ENCODE measurements at regions not wholly inside any gene's neighbourhood (a gene's known extent, or its start where the extent isn't known, plus 50 kb on each side); places are given as distances from the start of the nearest gene placed in this dataset.

DNA sequence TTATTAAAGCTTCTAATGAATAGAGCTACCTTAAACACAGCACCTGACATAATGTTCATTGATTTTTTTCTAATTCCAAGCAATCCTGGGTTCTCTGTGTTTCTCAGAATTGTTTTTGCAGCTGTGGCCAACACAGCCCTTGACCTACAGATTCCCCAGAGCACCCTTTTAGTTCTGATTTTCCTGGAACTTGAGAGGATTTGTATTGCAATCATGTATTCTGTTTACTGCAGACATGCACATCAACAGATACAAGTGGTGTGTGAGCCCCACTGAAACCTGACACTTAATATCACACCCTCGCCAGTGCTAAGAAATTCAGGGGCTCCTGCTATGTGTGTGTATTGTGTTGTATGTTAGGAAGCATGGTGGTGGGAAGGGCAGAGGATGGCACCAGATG lies 344.2 kb upstream of the POM121L12 start:
- no peaks in the 10 kb centered on the region for H3K4me1 Mint-ChIP-seq (ENCODE audit: low read depth)
- no peaks in the 10 kb centered on the region for H3K36me3 Mint-ChIP-seq (ENCODE audit: low read depth)
- H3K27me3 Mint-ChIP-seq (ENCODE audit: low read depth) = no peaks in the 10 kb centered on the region
- no peaks in the 10 kb centered on the region for H3K9me3 Mint-ChIP-seq (ENCODE audit: low read depth)
- no peak for DNase-seq (ENCODE audit: low spot score)
- H3K27ac Mint-ChIP-seq (ENCODE audit: unreplicated experiment) = no peak overlapping the region
- TF ChIP-seq, protein P1, sequence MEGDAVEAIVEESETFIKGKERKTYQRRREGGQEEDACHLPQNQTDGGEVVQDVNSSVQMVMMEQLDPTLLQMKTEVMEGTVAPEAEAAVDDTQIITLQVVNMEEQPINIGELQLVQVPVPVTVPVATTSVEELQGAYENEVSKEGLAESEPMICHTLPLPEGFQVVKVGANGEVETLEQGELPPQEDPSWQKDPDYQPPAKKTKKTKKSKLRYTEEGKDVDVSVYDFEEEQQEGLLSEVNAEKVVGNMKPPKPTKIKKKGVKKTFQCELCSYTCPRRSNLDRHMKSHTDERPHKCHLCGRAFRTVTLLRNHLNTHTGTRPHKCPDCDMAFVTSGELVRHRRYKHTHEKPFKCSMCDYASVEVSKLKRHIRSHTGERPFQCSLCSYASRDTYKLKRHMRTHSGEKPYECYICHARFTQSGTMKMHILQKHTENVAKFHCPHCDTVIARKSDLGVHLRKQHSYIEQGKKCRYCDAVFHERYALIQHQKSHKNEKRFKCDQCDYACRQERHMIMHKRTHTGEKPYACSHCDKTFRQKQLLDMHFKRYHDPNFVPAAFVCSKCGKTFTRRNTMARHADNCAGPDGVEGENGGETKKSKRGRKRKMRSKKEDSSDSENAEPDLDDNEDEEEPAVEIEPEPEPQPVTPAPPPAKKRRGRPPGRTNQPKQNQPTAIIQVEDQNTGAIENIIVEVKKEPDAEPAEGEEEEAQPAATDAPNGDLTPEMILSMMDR (IDR thresholded peaks at IDR 0.05) = no peak
- H3K4me3 Mint-ChIP-seq (ENCODE audit: unreplicated experiment) = no peak overlapping the region

DNA sequence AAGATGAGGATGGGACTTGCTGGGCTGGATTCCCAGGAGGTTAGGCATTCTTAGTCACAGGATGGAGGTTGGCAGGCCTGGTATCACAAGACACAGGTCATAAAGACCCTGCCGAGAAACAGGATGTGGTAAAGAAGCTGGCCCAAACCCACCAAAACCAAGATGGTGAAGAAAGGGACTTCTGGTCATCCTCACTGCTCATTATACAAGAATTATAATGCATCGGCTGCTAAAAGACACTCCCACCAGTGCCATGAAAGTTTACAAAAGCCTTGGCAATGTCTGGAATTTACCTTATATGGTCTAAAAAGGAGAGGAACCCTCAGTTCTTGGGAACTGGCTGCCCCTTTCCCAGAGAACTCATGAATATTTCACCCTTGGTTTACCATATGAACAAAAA lies 345.5 kb upstream of the POM121L12 start:
- no peaks in the 10 kb centered on the region for H3K27me3 Mint-ChIP-seq (ENCODE audit: low read depth)
- no peak overlapping the region for H3K4me3 Mint-ChIP-seq (ENCODE audit: unreplicated experiment)
- no peaks in the 10 kb centered on the region for H3K9me3 Mint-ChIP-seq (ENCODE audit: low read depth)
- TF ChIP-seq, protein P1 (IDR thresholded peaks at IDR 0.05) = no peak
- no peaks in the 10 kb centered on the region for H3K36me3 Mint-ChIP-seq (ENCODE audit: low read depth)
- H3K27ac Mint-ChIP-seq (ENCODE audit: unreplicated experiment) = no peak overlapping the region
- DNase-seq (ENCODE audit: low spot score) = no peak
- H3K4me1 Mint-ChIP-seq (ENCODE audit: low read depth) = no peaks in the 10 kb centered on the region

DNA sequence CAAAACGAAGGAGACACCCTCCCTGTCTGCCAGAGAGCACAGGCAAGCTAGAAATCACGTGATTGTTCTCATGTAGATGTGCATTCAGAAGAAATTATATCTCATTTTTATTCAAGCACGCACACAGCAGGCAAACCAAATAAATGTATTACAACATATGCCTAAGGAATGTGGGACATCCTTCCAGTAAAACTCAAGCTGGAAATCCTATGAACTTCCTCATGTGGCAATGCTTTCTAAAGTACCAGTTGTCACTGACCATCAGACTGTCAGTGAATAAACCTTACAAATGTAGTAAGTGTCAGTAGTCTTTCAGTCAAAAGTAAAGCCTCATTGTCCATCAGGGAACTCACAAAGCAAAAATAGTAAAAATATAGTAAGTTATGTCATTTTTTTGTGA lies 350.1 kb upstream of the POM121L12 start:
- Mint-ChIP-seq H3K27me3 (ENCODE audit: low read depth) (no peaks in the 10 kb centered on the region), H3K4me3 (ENCODE audit: unreplicated experiment) (no peak overlapping the region), H3K4me1 (ENCODE audit: low read depth) (no peaks in the 10 kb centered on the region), H3K36me3 (ENCODE audit: low read depth) (no peaks in the 10 kb centered on the region), H3K27ac (ENCODE audit: unreplicated experiment) (no peak overlapping the region), H3K9me3 (ENCODE audit: low read depth) (no peaks in the 10 kb centered on the region)
- TF ChIP-seq, protein P1 (IDR thresholded peaks at IDR 0.05) = no peak
- no peak for DNase-seq (ENCODE audit: low spot score)

DNA sequence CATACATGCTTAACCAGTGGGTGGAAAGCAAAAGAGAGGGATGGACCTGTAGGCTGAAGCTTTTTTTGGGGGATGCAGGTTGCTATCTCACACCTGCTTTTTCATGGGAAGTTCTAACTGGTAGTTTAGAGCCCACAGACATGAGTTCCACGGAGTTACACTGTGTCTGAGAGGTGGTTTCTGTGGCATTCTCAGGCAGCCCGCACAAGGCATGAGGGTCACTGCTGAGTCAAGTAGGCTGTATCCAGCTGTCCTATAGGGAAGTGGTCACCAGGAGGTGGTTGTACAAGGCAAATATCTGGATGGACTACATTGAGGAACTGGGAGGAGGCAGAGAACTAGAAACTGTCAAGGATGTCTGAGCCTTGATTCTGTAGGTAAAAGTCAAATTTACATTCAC lies 351.0 kb upstream of the POM121L12 start:
- TF ChIP-seq, protein P1 (IDR thresholded peaks at IDR 0.05) = no peak
- no peaks in the 10 kb centered on the region for H3K4me1 Mint-ChIP-seq (ENCODE audit: low read depth)
- DNase-seq (ENCODE audit: low spot score) = no peak
- no peaks in the 10 kb centered on the region for H3K9me3 Mint-ChIP-seq (ENCODE audit: low read depth)
- no peak overlapping the region for H3K27ac Mint-ChIP-seq (ENCODE audit: unreplicated experiment)
- no peaks in the 10 kb centered on the region for H3K27me3 Mint-ChIP-seq (ENCODE audit: low read depth)
- H3K36me3 Mint-ChIP-seq (ENCODE audit: low read depth) = no peaks in the 10 kb centered on the region
- H3K4me3 Mint-ChIP-seq (ENCODE audit: unreplicated experiment) = no peak overlapping the region

GRCh38 chr7:52682993-52683392 lies 352.4 kb upstream of the POM121L12 start:
- Mint-ChIP-seq H3K27ac (ENCODE audit: unreplicated experiment) (no peak overlapping the region), H3K9me3 (ENCODE audit: low read depth) (no peaks in the 10 kb centered on the region)

More at GRCh38 chr7:52682993-52683392, 352.4 kb upstream of the POM121L12 start:
- H3K36me3 Mint-ChIP-seq (ENCODE audit: low read depth) = no peaks in the 10 kb centered on the region
- no peaks in the 10 kb centered on the region for H3K27me3 Mint-ChIP-seq (ENCODE audit: low read depth)
- H3K4me3 Mint-ChIP-seq (ENCODE audit: unreplicated experiment) = no peak overlapping the region
- no peak for DNase-seq (ENCODE audit: low spot score)
- TF ChIP-seq, protein P1 (IDR thresholded peaks at IDR 0.05) = no peak
- no peaks in the 10 kb centered on the region for H3K4me1 Mint-ChIP-seq (ENCODE audit: low read depth)

Data from chondrocyte (in vitro differentiated cells).